Endothelial cell of umbilical vein (primary cell): ENCODE measurements at regions not wholly inside any gene's neighbourhood (a gene's known extent, or its start where the extent isn't known, plus 50 kb on each side); places are given as distances from the start of the nearest gene placed in this dataset.
"Not testable (repeated sequence)": the region's sequence is repeated elsewhere in the genome, so short reads cannot be mapped to it uniquely, and the experiment has no call there.

Source experiments
- BruUV-seq: library from RNA; stranded (reverse); fragments of 400-500 nt; replicated peaks from 2 replicates; lab custom pipeline; 2021; lab: Mats Ljungman, UMichigan
- CTCF ChIA-PET: fragments of 300-600, 350-600 bp; sonication (Branson Sonifier 250); formaldehyde crosslinking; loops from one replicate; lab custom pipeline; 2021; ENCODE audit warnings: antibody characterized with exemption, inconsistent platforms; lab: Charles Lee
- POLR2A ChIA-PET: fragments of 300-600, 350-600 bp; sonication (Branson Sonifier 250); formaldehyde crosslinking; loops from one replicate; lab custom pipeline; 2021; ENCODE audit warnings: antibody characterized with exemption, inconsistent platforms; lab: Charles Lee
- DNase-seq: peaks from one replicate; pipeline ENCODE4 v3.0.0-alpha.2; 2011; ENCODE audit warnings: low read depth, low spot score
- FAIRE-seq: peaks from 2 replicates; lab custom pipeline; 2011; peaks lifted over from hg19 to GRCh38; lab: Jason Lieb, UNC
- H2AFZ ChIP-seq: 2 replicates; pipeline ENCODE4 v1.6.0; 2012; ENCODE audit warnings: low read depth, low read length, control low read depth, inconsistent platforms
- H3K27ac ChIP-seq: 2 replicates; pipeline ENCODE4 v1.5.1; 2011; ENCODE audit warnings: low read depth, mild to moderate bottlenecking, control low read depth, low read length, moderate library complexity; ENCODE audit not compliant: insufficient read depth
- H3K27me3 ChIP-seq, 2 experiments: 2 replicates each; pipeline versions ENCODE4 v1.6.0 to v1.6.1; 2011; ENCODE audit warnings: low read length in 2 of 2, mixed read lengths in 1 of 2; ENCODE audit not compliant: control insufficient read depth in 2 of 2, insufficient read depth in 2 of 2
- H3K36me3 ChIP-seq, 2 experiments: 2 replicates in 1 of 2; 3 replicates in 1 of 2; pipeline ENCODE4 v1.5.1; 2011; ENCODE audit warnings: low read length in 2 of 2, mild to moderate bottlenecking in 1 of 2, moderate library complexity in 1 of 2; ENCODE audit not compliant: control insufficient read depth in 2 of 2, insufficient read depth in 2 of 2; ENCODE audit errors: extremely low read depth in 1 of 2
- H3K4me1 ChIP-seq: 3 replicates; pipeline ENCODE4 v1.5.1; 2011; ENCODE audit warnings: mild to moderate bottlenecking, low read length; ENCODE audit not compliant: control insufficient read depth, insufficient read depth; ENCODE audit errors: extremely low read depth
- H3K4me2 ChIP-seq: 2 replicates; pipeline ENCODE4 v1.6.1; 2011; ENCODE audit warnings: low read length, control low read depth, mixed read lengths; ENCODE audit not compliant: insufficient read depth
- H3K4me3 ChIP-seq, 3 experiments: fragments of 200-600 bp in 1 of 3; sonication (generic), shearing (Covaris generic) in 1 of 3; replicated peaks in 1 of 3; 2 replicates each; pipeline ENCODE4 v1.5.1; 2011 to 2016; ENCODE audit warnings: control low read depth in 3 of 3, low read length in 3 of 3, mild to moderate bottlenecking in 2 of 3, inconsistent platforms in 1 of 3, low read depth in 1 of 3, moderate library complexity in 1 of 3; ENCODE audit not compliant: insufficient read depth in 1 of 3
- H3K79me2 ChIP-seq: 2 replicates; pipeline ENCODE4 v1.6.0; 2012; ENCODE audit warnings: low read length, inconsistent platforms; ENCODE audit not compliant: control insufficient read depth, insufficient read depth
- H3K9ac ChIP-seq: replicated peaks from 2 replicates; pipeline ENCODE3; 2011; ENCODE audit warnings: low read length, control low read depth; ENCODE audit not compliant: insufficient read depth; ENCODE audit errors: extremely low read depth
- H3K9me1 ChIP-seq: replicated peaks from 3 replicates; pipeline ENCODE4 v1.6.0; 2011; ENCODE audit warnings: mild to moderate bottlenecking, low read length; ENCODE audit not compliant: control insufficient read depth, insufficient read depth; ENCODE audit errors: extremely low read depth
- H3K9me3 ChIP-seq: replicated peaks from 2 replicates; pipeline ENCODE4 v1.5.1; 2012; ENCODE audit warnings: low read length, inconsistent platforms; ENCODE audit not compliant: control insufficient read depth, insufficient read depth
- H4K20me1 ChIP-seq: replicated peaks from 2 replicates; pipeline ENCODE3; 2011; ENCODE audit warnings: mild to moderate bottlenecking, low read length; ENCODE audit not compliant: control insufficient read depth, insufficient read depth; ENCODE audit errors: extremely low read depth
- CTCF ChIP-seq, 2 donors: IDR thresholded peaks; 1 replicate in 1 of 2; 2 replicates in 1 of 2; pipeline ENCODE4 v1.5.1; 2011; ENCODE audit warnings: low read length in 2 of 2, mild to moderate bottlenecking in 2 of 2, moderate library complexity in 2 of 2, control low read depth in 1 of 2, inconsistent platforms in 1 of 2, low read depth in 1 of 2; ENCODE audit not compliant: insufficient read depth in 1 of 2; ENCODE audit errors: extremely low read depth in 1 of 2
- EZH2 ChIP-seq: IDR thresholded peaks from 2 replicates; pipeline ENCODE4 v1.6.1; 2012; ENCODE audit warnings: borderline replicate concordance, low read depth, mild to moderate bottlenecking, moderate library complexity, low read length, inconsistent platforms; ENCODE audit not compliant: severe bottlenecking
- FOS ChIP-seq: IDR thresholded peaks from 2 replicates; pipeline ENCODE4 v1.6.1; 2011; ENCODE audit warnings: mild to moderate bottlenecking, low read length, moderate library complexity, borderline replicate concordance; ENCODE audit not compliant: insufficient read depth
- JUN ChIP-seq: IDR thresholded peaks from 2 replicates; pipeline ENCODE4 v1.6.1; 2011; ENCODE audit warnings: borderline replicate concordance, low read depth; ENCODE audit not compliant: insufficient read length, insufficient read depth
- MAX ChIP-seq: IDR thresholded peaks from 2 replicates; pipeline ENCODE4 v1.6.1; 2011; ENCODE audit not compliant: insufficient read depth, insufficient read length
- MYC ChIP-seq: IDR thresholded peaks from one replicate; pipeline ENCODE4 v1.6.1; 2011; ENCODE audit warnings: mild to moderate bottlenecking, low read depth, low read length
- POLR2A ChIP-seq: IDR thresholded peaks from 2 replicates; pipeline ENCODE4 v1.6.1; 2012; ENCODE audit warnings: low read depth, mild to moderate bottlenecking, control low read depth, low read length
- POLR2AphosphoS5 ChIP-seq: IDR thresholded peaks from 2 replicates; pipeline ENCODE4 v1.6.1; 2012; ENCODE audit warnings: low read depth, mild to moderate bottlenecking, control low read depth, low read length, moderate library complexity; ENCODE audit not compliant: insufficient read depth
- dilution Hi-C: fragments of 300-500 bp; cut with MboI; formaldehyde crosslinking; loops from one replicate; pipeline ENCODE4 v1.15.0; 2019; ENCODE audit warnings: low sequenced_read_pairs; ENCODE audit not compliant: extremely low pct_ligation_motif_present
- intact Hi-C: fragments of 100-400 bp; cut with micrococcal nuclease; formaldehyde crosslinking; loops from one replicate; pipeline ENCODE4 v1.10.0; 2022

- no TSS peak for BruUV-seq
- Histone ChIP-seq H3K9ac (no peak overlapping the region), H2AFZ (no peak overlapping the region), H3K9me1 (no peaks in the 10 kb centered on the region), H3K4me1 (no peaks in the 10 kb centered on the region), H3K36me3 (no peaks in the 10 kb centered on the region), H3K9me3 (peaks cover 8% of the 10 kb centered on the region), H4K20me1 (no peaks in the 10 kb centered on the region), H3K27me3 (no peaks in the 10 kb centered on the region), H3K4me2 (no peak overlapping the region), H3K79me2 (no peaks in the 10 kb centered on the region), H3K27ac (no peak overlapping the region), H3K4me3 (no peak overlapping the region)
- no peak for FAIRE-seq
- ChIA-PET CTCF (no interaction called here), POLR2A (no interaction called here)
- intact Hi-C loops, result no loop called here
- dilution Hi-C loops, result no loop called here
- TF ChIP-seq EZH2, result no peak
- no peak for TF ChIP-seq POLR2A
- TF ChIP-seq MYC, result no peak
- no peak for TF ChIP-seq MAX
- TF ChIP-seq CTCF (IDR thresholded peaks at IDR 0.05; ENCODE audit: extremely low read depth in 1 of 2, insufficient read depth in 1 of 2, low read depth in 1 of 2, low read length in 2 of 2), result no peak
- no peak for TF ChIP-seq JUN
- no peak for TF ChIP-seq FOS
- DNase-seq, result no peak
Measured at GRCh38 chr2:123518367-123518766, 506.7 kb upstream of the CNTNAP5 start.

DNA sequence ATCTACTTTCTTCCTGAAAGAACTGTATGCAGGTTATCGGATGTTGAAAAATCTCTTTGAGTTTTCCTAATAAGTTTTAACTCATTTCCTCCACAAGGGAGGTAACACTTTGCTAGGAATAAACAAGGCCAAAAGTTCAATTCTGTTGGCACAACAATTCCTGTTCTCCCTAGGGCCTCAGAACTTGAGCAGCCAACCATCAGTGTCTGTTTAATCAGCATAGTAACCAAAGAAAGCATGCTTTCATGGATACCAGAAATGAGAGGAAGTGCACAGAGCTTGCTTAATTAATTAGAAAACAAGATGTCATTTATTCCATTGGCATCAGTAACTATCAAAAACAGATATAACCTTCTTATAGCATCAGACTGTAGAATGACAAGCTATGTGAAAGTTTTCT, 503.2 kb upstream of the CNTNAP5 start:
- Histone ChIP-seq H3K4me1 (no peaks in the 10 kb centered on the region), H3K79me2 (no peaks in the 10 kb centered on the region), H3K4me3 (no peak overlapping the region), H3K27me3 (no peaks in the 10 kb centered on the region), H3K36me3 (no peaks in the 10 kb centered on the region), H3K9me1 (no peaks in the 10 kb centered on the region), H3K9ac (no peak overlapping the region), H3K4me2 (no peak overlapping the region), H3K9me3 (peaks cover 2% of the 10 kb centered on the region), H3K27ac (no peak overlapping the region), H2AFZ (no peak overlapping the region), H4K20me1 (no peaks in the 10 kb centered on the region)
- dilution Hi-C loops, result no loop called here
- POLR2A ChIA-PET, result no interaction called here
- intact Hi-C loops, result no loop called here
- FAIRE-seq (no peak), DNase-seq (no peak)
- CTCF ChIA-PET, result no interaction called here
- TF ChIP-seq MAX (no peak), MYC (no peak), POLR2AphosphoS5 (no peak), EZH2 (no peak)
- no TSS peak for BruUV-seq

DNA sequence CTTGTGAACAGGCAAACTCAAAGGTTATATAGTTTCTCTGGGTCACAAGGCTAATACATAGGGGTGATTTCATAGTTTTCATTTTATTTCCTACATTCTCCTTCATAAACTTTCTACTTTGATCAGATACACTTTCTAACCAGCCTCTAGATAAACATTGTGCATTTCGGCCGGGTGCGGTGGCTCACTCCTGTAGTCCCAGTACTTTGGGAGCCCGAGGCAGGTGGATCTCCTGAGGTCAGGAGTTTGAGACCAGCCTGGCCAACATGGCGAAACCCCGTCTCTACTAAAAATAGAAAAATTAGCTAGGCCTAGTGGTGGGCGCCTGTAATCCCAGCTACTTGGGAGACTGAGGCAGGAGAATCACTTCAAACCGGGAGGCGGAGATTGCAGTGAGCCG, 502.6 kb upstream of the CNTNAP5 start:
- H3K36me3 ChIP-seq, DNase-seq, intact Hi-C loops, H3K27me3 ChIP-seq, H3K4me2 ChIP-seq, BruUV-seq, H3K9me3 ChIP-seq, CTCF ChIA-PET, H3K79me2 ChIP-seq, H3K27ac ChIP-seq, H2AFZ ChIP-seq, H3K9me1 ChIP-seq, H3K9ac ChIP-seq, H3K4me3 ChIP-seq, H4K20me1 ChIP-seq, POLR2A ChIA-PET, dilution Hi-C loops, H3K4me1 ChIP-seq, FAIRE-seq: not testable (repeated sequence)
